IMR-90 (cell line): ENCODE measurements at regions not wholly inside any gene's neighbourhood (a gene's known extent, or its start where the extent isn't known, plus 50 kb on each side); places are given as distances from the start of the nearest gene placed in this dataset.

Experiments used
- ATAC-seq: fragments of 200-7000 bp; cut with Tn5 transposase; 2 replicates; pipeline ENCODE4 v1.9.1; 2020; ENCODE audit warnings: low read depth, mild to moderate bottlenecking, moderate library complexity
- BruUV-seq: library from RNA; stranded (reverse); fragments of 400-500 nt; replicated peaks from 2 replicates; lab custom pipeline; 2021; lab: Mats Ljungman, UMichigan
- CTCF ChIA-PET: fragments of 300-600 bp; formaldehyde crosslinking; extraction: SDS; loops from one replicate; lab custom pipeline; 2021; ENCODE audit warnings: antibody characterized with exemption; lab: Yijun Ruan, JAX
- POLR2A ChIA-PET: fragments of 300-600 bp; sonication (Branson Sonifier 250); formaldehyde crosslinking; loops from one replicate; lab custom pipeline; 2022; ENCODE audit warnings: antibody characterized with exemption; ENCODE audit not compliant: unreplicated experiment; lab: Charles Lee
- DNase-seq: peaks from one replicate; pipeline ENCODE4 v3.0.0; 2013
- H2AFZ ChIP-seq: replicated peaks from 2 replicates; pipeline ENCODE3; 2013; ENCODE audit warnings: low read length, mild to moderate bottlenecking; ENCODE audit not compliant: poor library complexity
- H2AK5ac ChIP-seq: 2 replicates; pipeline ENCODE4 v1.6.1; 2013; ENCODE audit warnings: low read depth, low read length, inconsistent platforms
- H2AK9ac ChIP-seq: replicated peaks from 2 replicates; pipeline ENCODE3; 2013; ENCODE audit warnings: mild to moderate bottlenecking, low read depth, low read length, moderate library complexity; ENCODE audit not compliant: poor library complexity
- H2BK120ac ChIP-seq: 2 replicates; pipeline ENCODE4 v1.6.1; 2013; ENCODE audit warnings: low read depth, low read length, inconsistent platforms
- H2BK15ac ChIP-seq: 3 replicates; pipeline ENCODE4 v1.6.1; 2013; ENCODE audit warnings: low read depth, low read length, inconsistent platforms
- H2BK20ac ChIP-seq: 2 replicates; pipeline ENCODE4 v1.6.1; 2013; ENCODE audit warnings: low read depth, mild to moderate bottlenecking, inconsistent platforms, low read length, moderate library complexity
- H2BK5ac ChIP-seq: 2 replicates; pipeline ENCODE4 v1.6.1; 2013; ENCODE audit warnings: mild to moderate bottlenecking, low read depth, low read length, inconsistent platforms; ENCODE audit not compliant: poor library complexity, severe bottlenecking
- H3K14ac ChIP-seq: replicated peaks from 2 replicates; pipeline ENCODE4 v1.6.1; 2013; ENCODE audit warnings: low read depth, low read length, inconsistent platforms
- H3K18ac ChIP-seq: 2 replicates; pipeline ENCODE4 v1.6.1; 2013; ENCODE audit warnings: low read depth, low read length, control low read depth
- H3K23ac ChIP-seq: 2 replicates; pipeline ENCODE4 v1.6.1; 2013; ENCODE audit warnings: low read depth, low read length, inconsistent platforms
- H3K27ac ChIP-seq: 2 replicates; pipeline ENCODE4 v1.5.1; 2013; ENCODE audit warnings: mild to moderate bottlenecking, control low read depth, low read length; ENCODE audit not compliant: insufficient read depth
- H3K27me3 ChIP-seq: 2 replicates; pipeline ENCODE4 v1.6.1; 2013; ENCODE audit warnings: low read length; ENCODE audit not compliant: control insufficient read depth, insufficient read depth
- H3K36me3 ChIP-seq: 2 replicates; pipeline ENCODE4 v1.6.1; 2013; ENCODE audit warnings: low read length, mixed read lengths; ENCODE audit not compliant: control insufficient read depth, insufficient read depth
- H3K4ac ChIP-seq: 2 replicates; pipeline ENCODE4 v1.6.1; 2013; ENCODE audit warnings: low read depth, low read length, inconsistent platforms
- H3K4me1 ChIP-seq: 2 replicates; pipeline ENCODE4 v1.6.1; 2013; ENCODE audit warnings: low read length, mixed read lengths; ENCODE audit not compliant: control insufficient read depth, insufficient read depth
- H3K4me2 ChIP-seq: 2 replicates; pipeline ENCODE4 v1.6.1; 2013; ENCODE audit warnings: low read depth, mild to moderate bottlenecking, control low read depth, low read length, moderate library complexity
- H3K4me3 ChIP-seq: 2 replicates; pipeline ENCODE4 v1.5.1; 2013; ENCODE audit warnings: low read depth, mild to moderate bottlenecking, control low read depth, low read length, moderate library complexity; ENCODE audit not compliant: insufficient read depth
- H3K56ac ChIP-seq: 2 replicates; pipeline ENCODE4 v1.6.1; 2013; ENCODE audit warnings: low read length, inconsistent platforms; ENCODE audit not compliant: insufficient read depth; ENCODE audit errors: extremely low read depth
- H3K79me1 ChIP-seq, 2 experiments: 2 replicates each; pipeline ENCODE4 v1.6.1; 2013; ENCODE audit warnings: low read length in 2 of 2, inconsistent platforms in 1 of 2, low read depth in 1 of 2
- H3K9ac ChIP-seq: 2 replicates; pipeline ENCODE4 v1.6.1; 2013; ENCODE audit warnings: low read depth, low read length, control low read depth
- H3K9me1 ChIP-seq: 2 replicates; pipeline ENCODE4 v1.6.1; 2013; ENCODE audit warnings: low read length, inconsistent platforms; ENCODE audit not compliant: insufficient read depth
- H3K9me3 ChIP-seq: 2 replicates; pipeline ENCODE4 v1.6.1; 2013; ENCODE audit warnings: low read length; ENCODE audit not compliant: control insufficient read depth, insufficient read depth
- H4K20me1 ChIP-seq: 2 replicates; pipeline ENCODE4 v1.6.1; 2013; ENCODE audit warnings: low read length, inconsistent platforms; ENCODE audit not compliant: insufficient read depth
- H4K5ac ChIP-seq: 2 replicates; pipeline ENCODE4 v1.6.1; 2013; ENCODE audit warnings: mild to moderate bottlenecking, low read depth, low read length, control low read depth
- H4K8ac ChIP-seq, 2 experiments: 2 replicates each; pipeline ENCODE4 v1.6.1; 2013; ENCODE audit warnings: low read depth in 2 of 2, low read length in 2 of 2, control low read depth in 1 of 2, inconsistent platforms in 1 of 2
- H4K91ac ChIP-seq: 2 replicates; pipeline ENCODE4 v1.6.1; 2013; ENCODE audit warnings: low read depth, low read length, inconsistent platforms; ENCODE audit not compliant: insufficient read depth
- MAFK ChIP-seq: IDR thresholded peaks from 2 replicates; pipeline ENCODE4 v1.6.1; 2012; ENCODE audit warnings: low read depth, low read length, improper control_type of control experiment
- MXI1 ChIP-seq: IDR thresholded peaks from 2 replicates; pipeline ENCODE4 v1.6.1; 2012; ENCODE audit warnings: low read depth, mild to moderate bottlenecking, low read length, moderate library complexity, borderline replicate concordance
- dilution Hi-C: fragments of 300-500 bp; cut with HindIII; formaldehyde crosslinking; loops from one replicate; pipeline ENCODE4 v1.14.3; 2018; ENCODE audit warnings: low sequenced_read_pairs; ENCODE audit not compliant: unreplicated experiment
- in situ Hi-C: fragments of 300-500 bp; cut with MboI; formaldehyde crosslinking; loops from 3 replicates; pipeline ENCODE4 v1.14.3; 2019; ENCODE audit warnings: low sequenced_read_pairs, inconsistent platforms, mixed read lengths
- intact Hi-C: fragments of 100-400 bp; cut with micrococcal nuclease; formaldehyde crosslinking; loops from 2 replicates; pipeline ENCODE4 v1.10.0; 2022
- TF ChIP-seq, protein P1 (sequence below): fragments of 150-350 bp; IDR thresholded peaks from 2 replicates; pipeline ENCODE4 v1.6.1; 2017; ENCODE audit warnings: mild to moderate bottlenecking, antibody characterized with exemption, low read length, low read depth

DNA sequence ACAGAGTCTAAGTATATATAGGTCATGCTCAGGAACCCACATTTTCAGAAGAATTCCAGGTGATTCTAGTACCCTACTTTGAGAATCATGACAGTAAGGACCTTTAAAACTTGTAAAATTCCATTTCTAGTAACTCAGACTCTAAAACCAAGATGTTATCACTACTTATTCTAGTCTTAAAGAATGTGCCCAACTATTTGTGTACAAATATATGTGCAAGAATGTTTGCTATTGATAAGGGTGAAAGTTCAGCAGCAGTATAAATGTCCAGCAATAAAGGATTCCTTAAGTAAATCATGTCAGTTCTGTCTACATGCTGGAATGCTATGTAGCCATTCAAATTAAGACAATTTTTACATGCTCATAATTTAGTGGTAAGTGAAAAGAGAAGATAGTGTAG is 71.1 kb upstream of the MAGEB2 start:
- no peak overlapping the region for H2AK5ac ChIP-seq
- H2BK5ac ChIP-seq, result no peak overlapping the region
- H2AK9ac ChIP-seq, result no peak overlapping the region
- no peak overlapping the region for H3K4me2 ChIP-seq
- no peaks in the 10 kb centered on the region for H3K4me1 ChIP-seq
- H2BK15ac ChIP-seq, result no peak overlapping the region
- intact Hi-C loops, result loop anchor here (5.0 kb wide), 1 partner anchor 343 kb away; no protein-coding TSS in a partner anchor
- ChIA-PET POLR2A (no interaction called here), CTCF (no interaction called here)
- H3K18ac ChIP-seq, result no peak overlapping the region
- H4K20me1 ChIP-seq, result no peaks in the 10 kb centered on the region
- DNase-seq, result no peak
- no peak overlapping the region for H4K91ac ChIP-seq
- dilution Hi-C loops, result no loop called here
- BruUV-seq, result no TSS peak
- no peak for TF ChIP-seq MXI1
- TF ChIP-seq MAFK, result no peak
- TF ChIP-seq, protein P1, sequence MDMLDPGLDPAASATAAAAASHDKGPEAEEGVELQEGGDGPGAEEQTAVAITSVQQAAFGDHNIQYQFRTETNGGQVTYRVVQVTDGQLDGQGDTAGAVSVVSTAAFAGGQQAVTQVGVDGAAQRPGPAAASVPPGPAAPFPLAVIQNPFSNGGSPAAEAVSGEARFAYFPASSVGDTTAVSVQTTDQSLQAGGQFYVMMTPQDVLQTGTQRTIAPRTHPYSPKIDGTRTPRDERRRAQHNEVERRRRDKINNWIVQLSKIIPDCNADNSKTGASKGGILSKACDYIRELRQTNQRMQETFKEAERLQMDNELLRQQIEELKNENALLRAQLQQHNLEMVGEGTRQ, result no peak
- no peak overlapping the region for H3K56ac ChIP-seq
- H3K79me1 ChIP-seq, result no peaks in the 10 kb centered on the region
- no peak overlapping the region for H3K27ac ChIP-seq
- no peaks in the 10 kb centered on the region for H3K9me3 ChIP-seq
- no peak overlapping the region for H3K14ac ChIP-seq
- in situ Hi-C loops, result loop anchor here (10.0 kb wide), 1 partner anchor 361 kb away; no protein-coding TSS in a partner anchor
- H2BK20ac ChIP-seq, result no peak overlapping the region
- no peak overlapping the region for H2AFZ ChIP-seq
- no peak overlapping the region for H3K23ac ChIP-seq
- no peak overlapping the region for H2BK120ac ChIP-seq
- H3K4ac ChIP-seq, result no peak overlapping the region
- no peak overlapping the region for H4K5ac ChIP-seq
- no peak overlapping the region for H3K9ac ChIP-seq
- H4K8ac ChIP-seq, result no peak overlapping the region
- no peak overlapping the region for H3K4me3 ChIP-seq
- ATAC-seq, result no peak
- no peaks in the 10 kb centered on the region for H3K36me3 ChIP-seq
- no peaks in the 10 kb centered on the region for H3K9me1 ChIP-seq
- H3K27me3 ChIP-seq, result no peaks in the 10 kb centered on the region; the same call in 1 of the 2 replicates
